ENCODE measurements at regions not wholly inside any gene's neighbourhood (a gene's known extent, or its start where the extent isn't known, plus 50 kb on each side); places are given as distances from the start of the nearest gene placed in this dataset.
"Not testable (repeated sequence)": the region's sequence is repeated elsewhere in the genome, so short reads cannot be mapped to it uniquely, and the experiment has no call there.

- DNase-seq (ENCODE audit: low read depth): no peak
These were observed 348.4 kb upstream of the MTPN start for GRCh38 chr7:136325578-136325977.

GRCh38 chr7:136325027-136325426, 347.9 kb upstream of the MTPN start:
- no peak for DNase-seq (ENCODE audit: low read depth)

DNA sequence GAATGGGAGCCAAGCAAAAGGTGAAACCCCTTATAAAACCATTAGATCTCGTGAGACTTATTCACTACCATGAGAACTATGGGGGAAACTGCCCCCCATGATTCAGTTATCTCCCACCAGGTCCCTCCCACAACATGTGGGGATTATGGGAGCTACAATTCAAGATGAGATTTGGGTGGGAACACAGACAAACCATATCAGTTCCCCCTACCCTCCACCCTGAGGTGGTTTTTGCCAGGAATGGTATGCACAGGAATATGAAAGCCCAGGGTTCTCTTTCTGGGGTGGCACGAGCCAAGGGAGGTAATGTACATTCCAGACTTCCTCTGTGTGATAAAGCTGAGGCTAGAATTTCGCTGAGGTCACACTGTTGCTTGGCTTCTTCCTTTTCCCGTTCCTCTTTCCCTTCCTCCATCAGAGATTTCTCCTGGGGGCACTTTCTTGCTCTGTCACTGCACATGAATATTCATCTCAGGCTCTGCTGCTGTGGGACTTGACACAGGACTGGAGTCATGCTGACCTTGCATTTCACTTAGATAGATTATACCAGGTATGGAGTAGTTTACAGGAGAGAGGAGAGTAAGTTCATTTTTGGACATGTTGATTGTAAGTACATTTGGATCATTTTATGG, 347.0 kb upstream of the MTPN start:
- no peak for DNase-seq (ENCODE audit: low read depth)

DNA sequence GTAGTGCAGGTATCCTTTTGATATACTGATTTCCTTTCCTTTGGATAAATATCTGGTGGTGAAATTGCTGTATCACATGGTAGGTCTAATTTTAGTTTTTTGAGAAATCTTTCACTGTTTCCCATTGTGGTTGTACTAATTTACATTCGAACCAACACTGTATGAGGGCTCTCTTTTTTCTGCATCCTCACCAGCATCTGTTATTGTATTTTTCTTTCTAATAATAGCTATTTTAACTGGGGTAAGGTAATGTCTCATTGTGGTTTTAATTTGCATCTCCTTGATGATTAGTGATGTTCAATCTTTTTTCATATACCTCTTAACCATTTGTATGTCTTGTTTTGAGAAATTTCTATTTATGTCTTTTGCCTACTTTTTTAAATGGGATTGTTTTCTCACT, 335.4 kb upstream of the MTPN start:
- DNase-seq (ENCODE audit: low read depth): no peak

GRCh38 chr7:136309407-136309806, 332.2 kb upstream of the MTPN start:
- no peak for DNase-seq (ENCODE audit: low read depth)

DNA sequence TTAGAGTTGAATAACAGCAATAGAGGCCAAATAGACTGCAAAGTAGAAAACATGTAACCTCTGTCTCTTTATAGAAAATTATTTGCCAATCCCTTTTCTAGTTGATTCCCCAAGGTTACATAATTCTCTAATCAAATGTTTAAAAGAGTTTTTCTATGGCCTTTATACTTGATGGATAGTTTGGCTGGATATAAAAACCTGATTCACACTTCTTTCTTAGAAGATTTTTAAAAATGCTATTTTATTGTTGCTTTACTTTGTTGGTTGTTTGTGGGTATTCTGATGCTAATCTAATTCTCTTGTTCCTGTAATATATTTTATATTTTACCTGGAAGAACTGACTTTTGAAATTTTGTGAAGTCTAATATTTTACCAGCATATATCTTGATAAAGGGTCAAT, 331.1 kb upstream of the MTPN start:
- no peak for DNase-seq (ENCODE audit: low read depth)

- DNase-seq (ENCODE audit: low read depth): no peak
These were observed 326.0 kb upstream of the MTPN start for GRCh38 chr7:136303162-136303561.

- DNase-seq (ENCODE audit: low read depth): no peak
These were observed 324.9 kb upstream of the MTPN start for GRCh38 chr7:136302049-136302448.

- DNase-seq (ENCODE audit: low read depth): no peak
These were observed 317.8 kb upstream of the MTPN start for GRCh38 chr7:136294977-136295376.

GRCh38 chr7:136293841-136294391, 316.8 kb upstream of the MTPN start:
- DNase-seq (ENCODE audit: low read depth): no peak

- no peak for DNase-seq (ENCODE audit: low read depth)
These were observed 316.1 kb upstream of the MTPN start for GRCh38 chr7:136293272-136293671.

- DNase-seq (ENCODE audit: low read depth): no peak
These were observed 315.2 kb upstream of the MTPN start for GRCh38 chr7:136292365-136292764.

DNA sequence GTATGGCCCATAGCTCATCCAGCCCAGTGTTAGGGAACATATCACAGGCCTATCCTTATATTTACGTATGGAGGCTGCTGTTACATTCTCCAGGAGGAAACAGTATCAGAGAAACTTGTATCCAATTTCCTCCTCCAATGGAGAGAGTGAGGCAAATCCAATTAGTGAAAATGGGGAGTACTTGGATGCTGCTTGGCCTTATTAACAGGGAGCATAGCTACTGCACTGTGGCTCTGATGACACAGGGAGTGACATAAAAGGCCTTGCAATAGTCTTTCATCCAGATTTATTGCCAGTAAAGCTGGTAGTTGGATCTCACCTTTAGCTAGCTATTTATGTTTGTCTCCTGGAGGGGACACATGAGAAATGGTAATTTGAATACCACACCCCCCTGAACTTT, 313.2 kb upstream of the MTPN start:
- DNase-seq (ENCODE audit: low read depth): no peak

DNA sequence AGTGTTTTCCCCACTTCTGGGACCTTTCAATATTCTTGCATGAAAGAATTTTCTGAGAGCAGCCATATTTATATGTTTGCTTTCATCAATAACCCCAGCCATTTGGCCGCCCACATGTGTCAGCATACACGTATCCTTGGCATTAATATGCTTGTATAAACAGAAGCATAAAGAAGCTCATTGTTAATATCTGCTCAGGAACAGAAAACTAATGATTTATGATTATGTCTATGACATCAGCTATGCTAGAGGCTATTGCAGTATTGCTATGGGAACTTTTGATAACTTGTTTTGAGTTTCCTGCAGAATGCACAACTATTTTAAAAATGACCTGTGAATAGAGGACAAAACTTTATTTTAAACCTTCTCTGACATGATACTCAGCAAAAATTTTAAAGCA, 300.9 kb upstream of the MTPN start:
- DNase-seq (ENCODE audit: low read depth): no peak

DNA sequence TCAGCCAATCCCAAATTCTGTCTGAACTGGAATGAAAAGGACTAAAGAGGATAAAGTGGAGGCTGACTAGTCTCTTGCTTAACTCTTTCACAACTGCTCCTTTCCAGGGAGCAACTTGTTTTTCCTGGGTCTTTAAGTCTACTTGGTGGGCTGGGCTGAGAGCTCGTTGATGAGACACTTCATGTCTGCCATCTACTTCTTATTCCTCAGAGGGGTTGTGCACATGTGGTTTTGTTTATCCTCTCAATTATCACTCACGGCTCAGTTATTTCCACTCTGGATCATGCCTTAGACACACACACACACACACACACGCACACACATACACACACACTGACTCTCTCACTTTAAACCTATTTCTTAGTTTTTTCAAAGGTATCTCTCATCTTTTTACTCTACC, 298.6 kb upstream of the MTPN start:
- no peak for DNase-seq (ENCODE audit: low read depth)

- no peak for DNase-seq (ENCODE audit: low read depth)
These were observed 297.6 kb upstream of the MTPN start for GRCh38 chr7:136274636-136275345.

DNA sequence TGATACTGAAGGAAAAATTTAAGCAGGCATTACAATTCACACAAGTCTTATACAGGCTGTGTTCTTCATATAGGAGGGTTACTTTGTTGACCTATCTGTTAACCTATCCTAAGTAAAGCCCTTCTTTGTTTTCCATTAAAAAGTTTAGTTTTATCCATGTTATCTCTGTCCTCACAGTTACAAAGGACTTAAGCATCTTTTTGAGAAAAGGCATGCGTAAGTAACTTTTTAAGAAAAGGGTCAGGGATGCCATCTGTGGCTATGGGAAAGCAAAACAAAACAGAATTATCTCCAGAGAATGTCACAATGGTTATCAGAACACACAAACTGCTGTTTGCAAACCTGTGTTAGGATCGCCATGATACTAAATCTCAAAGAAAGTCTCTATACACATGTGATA, 295.8 kb upstream of the MTPN start:
- no peak for DNase-seq (ENCODE audit: low read depth)

GRCh38 chr7:136267822-136268221, 290.7 kb upstream of the MTPN start:
- no peak for DNase-seq (ENCODE audit: low read depth)

- no peak for DNase-seq (ENCODE audit: low read depth)
These were observed 289.3 kb upstream of the MTPN start for GRCh38 chr7:136266457-136266856.

GRCh38 chr7:136264304-136264703, 287.1 kb upstream of the MTPN start:
- DNase-seq (ENCODE audit: low read depth): not testable (repeated sequence)

GRCh38 chr7:136263112-136263860, 286.1 kb upstream of the MTPN start:
- not testable (repeated sequence) for DNase-seq (ENCODE audit: low read depth)

DNA sequence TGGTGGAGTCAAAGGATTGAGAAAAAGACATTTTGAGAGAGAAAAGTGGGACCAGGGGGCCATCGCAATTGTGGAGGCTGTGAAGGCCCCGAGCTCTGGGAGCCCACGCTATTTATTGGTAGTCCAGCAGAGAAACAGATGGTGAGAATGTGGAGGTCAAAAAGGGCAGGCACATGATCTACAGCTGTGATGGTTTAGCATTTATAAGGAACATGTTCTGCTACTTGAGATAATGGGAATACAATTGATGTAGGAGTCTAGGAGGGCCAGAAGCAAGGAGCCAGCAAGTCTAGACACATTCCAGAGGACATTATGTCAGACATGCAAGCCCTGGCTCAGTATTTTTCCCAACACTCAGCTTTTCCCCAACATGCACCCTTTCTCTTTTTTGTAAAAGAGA, 283.4 kb upstream of the MTPN start:
- DNase-seq (ENCODE audit: low read depth): not testable (repeated sequence)

GRCh38 chr7:136259074-136259473, 281.9 kb upstream of the MTPN start:
- DNase-seq (ENCODE audit: low read depth): no peak
